NCI-H2196 (cell line): ENCODE measurements at regions not wholly inside any gene's neighbourhood (a gene's known extent, or its start where the extent isn't known, plus 50 kb on each side); places are given as distances from the start of the nearest gene placed in this dataset.

ENCODE experiments used
- DNase-seq: peaks from one replicate; lab custom pipeline; 2025; ENCODE audit not compliant: unreplicated experiment; lab: John Stamatoyannopoulos, UW

DNA sequence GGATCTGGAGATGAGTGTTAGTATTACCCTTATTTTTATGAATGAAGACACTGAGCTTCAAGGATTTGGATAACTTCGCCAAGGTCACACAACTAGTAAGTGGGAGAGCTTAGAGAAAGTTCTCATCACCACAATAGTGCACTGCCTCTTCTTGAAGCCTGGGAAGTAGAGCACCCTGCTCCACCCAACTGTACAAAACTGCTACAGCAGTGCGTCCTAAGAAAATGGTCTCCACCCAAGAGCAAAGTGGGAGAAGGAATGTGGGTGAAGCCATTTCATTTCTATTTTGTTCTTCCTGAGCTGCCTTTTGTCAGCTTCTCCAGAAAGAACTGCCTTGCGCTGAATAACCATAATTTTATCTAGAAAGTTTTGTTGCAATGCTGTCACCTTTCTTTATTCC is 403.9 kb upstream of the FAT3 start:
- DNase-seq, result no peak

DNA sequence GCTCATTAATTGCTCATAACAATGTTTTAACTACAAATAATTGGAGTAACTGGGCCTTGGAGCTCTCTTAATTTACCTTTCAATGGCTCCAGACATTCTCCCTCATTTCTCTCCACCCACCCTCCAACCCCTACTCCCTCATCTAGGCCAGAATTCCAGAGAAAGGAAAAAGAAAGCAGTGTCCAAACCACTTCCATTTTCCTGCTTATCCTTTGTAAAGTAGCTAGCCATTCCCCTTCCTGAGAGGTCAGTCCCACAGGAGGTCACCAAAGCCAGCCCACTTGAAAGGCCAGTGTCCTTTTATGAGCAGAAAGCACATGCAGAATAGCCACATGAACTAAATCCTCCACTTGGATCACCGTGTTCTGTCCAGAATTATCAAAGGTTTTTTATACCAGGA is 404.8 kb upstream of the FAT3 start:
- DNase-seq, result no peak

DNA sequence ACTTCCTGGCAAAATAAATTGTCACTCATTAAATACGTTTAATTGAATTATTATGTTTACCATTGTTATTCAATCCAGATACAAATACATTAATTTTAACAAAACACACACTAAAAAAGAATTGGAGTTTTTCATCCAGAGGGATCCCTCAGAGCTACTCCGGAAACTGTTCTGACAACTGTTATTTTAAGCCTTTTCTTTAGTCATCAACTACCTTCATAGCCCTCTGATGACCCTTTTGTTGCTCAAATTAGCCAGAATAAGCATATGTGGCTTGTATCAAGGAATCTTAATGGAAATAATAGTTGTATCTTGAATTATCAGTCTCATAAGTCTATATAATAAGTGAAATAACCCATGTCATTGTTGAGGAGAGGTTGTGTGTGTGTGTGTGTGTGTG is 405.4 kb upstream of the FAT3 start:
- no peak for DNase-seq

DNA sequence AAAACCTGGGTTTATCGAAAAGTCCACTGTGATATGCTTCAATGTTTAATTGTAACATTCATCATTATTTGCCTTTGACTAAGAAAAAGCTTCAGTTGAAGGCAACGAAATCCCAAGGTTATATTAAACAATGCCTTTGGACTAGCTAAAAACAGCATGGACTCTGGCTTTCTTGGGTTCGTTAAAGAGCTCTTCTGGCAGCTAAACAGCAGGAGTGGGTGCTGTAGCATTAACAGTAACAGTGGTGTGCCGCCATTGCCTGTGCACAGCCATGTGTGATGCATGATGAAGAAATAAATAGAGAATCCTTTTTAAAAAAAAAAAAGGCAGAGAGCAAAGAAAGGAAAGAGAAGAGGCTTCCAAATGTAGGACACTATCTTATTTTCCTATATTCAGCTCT is 406.6 kb upstream of the FAT3 start:
- DNase-seq, result no peak

DNA sequence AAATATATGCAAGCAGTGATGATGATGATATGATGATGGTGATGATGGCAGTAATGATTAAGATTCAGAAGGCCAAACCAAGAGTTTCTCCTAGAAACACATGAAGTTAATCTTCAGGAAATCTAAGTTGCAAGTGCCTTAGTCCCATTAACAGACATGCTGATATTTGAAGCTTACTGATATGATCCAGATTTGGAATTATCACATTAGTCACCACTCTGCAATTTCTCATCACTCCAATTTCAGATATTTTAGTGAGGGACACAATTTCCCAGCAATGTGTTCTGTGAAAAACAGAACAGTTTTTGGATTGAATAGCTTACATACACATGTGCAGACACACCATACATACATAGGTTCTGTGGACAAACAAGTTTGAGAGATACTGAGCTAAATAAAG is 411.4 kb upstream of the FAT3 start:
- no peak for DNase-seq

DNA sequence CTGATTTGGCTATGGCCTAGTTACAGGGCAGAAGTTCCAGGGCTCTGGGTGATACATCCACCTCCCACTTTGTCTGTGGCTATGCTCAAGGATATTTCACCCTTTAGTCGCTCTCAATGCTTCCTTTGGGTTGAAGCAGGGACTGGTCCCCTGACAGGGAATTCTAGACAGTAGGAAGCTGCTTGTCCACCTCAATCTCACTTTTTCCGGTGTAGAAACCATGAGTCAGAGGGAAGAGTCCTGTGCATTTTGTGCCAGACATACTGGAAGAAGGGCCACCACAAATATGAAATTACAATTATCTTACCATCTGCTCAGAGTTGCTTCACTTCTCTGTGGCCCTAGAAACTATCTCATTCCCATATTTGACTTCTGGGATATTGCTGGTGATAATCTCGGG is 413.7 kb upstream of the FAT3 start:
- no peak for DNase-seq

DNA sequence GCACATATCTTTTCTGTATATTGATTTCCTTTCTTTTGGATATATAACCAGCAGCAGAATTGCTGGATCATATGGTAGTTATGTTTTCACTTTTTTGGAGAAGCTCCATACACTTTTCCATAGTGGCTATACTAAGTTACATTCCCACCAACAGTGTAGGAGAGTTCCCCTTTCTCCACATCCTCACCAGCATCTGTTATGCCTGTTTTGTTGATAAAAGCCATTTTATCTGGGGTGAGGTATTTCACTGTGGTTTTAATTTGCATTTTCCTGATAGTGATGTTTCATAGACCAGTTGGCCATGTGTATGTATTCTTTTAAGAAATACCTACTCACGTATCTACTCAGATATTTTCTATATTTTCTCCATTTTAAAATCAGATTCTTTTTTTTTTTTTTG is 419.3 kb upstream of the FAT3 start:
- no peak for DNase-seq

DNA sequence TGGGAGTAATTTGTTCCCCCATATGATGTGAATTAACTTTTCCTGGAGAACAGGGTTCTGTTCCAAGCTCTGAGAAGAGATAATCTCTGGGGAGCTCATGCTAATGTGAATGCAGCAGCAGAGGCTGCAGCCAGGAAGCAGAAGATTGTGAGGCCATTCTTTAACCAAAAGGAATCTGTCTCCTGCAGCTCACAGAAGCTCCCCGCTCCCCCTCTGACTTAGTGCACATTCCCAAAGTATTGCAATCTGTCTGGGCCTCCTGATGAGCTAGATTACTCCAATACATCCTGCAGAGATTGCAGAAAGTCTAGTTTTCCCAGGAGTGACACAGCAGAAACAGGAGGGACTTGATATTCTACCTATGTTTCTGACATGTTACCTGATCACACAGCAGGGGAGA is 420.6 kb upstream of the FAT3 start:
- no peak for DNase-seq

DNA sequence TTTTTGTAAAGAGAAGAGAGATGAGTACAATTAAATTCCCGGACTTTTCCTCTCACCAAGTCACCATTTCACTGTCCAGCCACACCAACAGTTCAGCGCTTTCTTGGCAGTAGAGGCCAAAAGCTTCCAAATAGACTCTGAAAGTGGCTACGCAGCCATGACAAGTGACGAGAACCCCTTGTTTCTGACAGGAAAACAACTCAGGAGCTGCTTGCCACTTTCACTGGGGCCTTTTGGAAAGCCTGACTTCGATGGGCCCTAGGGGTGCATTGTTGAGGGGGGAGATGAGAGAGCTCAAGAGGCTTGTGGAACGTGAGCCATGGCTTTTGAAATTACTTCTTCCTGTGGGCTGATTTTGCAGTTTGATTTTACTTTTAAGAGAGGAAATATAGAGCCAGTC is 422.1 kb upstream of the FAT3 start:
- no peak for DNase-seq

DNA sequence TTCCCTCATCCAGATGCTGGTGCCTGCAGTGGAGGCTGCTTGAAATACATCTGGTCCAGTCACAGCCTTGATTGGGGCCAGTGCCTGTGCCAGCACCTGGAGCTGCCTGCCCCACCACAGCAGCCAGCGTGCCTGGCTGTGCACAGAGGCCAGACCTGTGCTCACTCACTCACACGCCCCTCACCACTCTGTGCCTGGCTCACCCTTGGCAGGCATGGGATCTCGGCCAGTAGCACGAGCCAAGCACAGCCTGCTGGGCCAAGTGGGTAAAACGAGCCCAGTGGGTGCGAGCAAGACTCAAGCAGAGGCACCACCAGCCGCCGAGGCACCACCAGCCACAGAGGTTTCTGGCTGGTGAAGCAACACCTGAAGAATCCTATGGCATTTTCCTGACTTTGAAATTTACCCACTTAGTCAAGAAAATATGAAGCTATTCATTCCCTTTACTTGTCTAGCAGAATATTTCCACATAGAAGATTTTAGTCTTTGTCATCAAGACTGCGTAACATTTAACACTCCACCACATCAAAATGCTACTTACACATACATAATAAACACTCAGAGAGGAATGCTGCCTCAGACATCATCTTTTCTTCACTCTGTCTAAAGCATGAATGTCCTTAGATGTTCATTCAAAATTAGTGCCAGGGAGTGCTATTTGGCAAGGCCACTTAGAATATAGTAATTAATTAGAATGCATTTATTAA is 424.3 kb upstream of the FAT3 start:
- DNase-seq, result no peak

DNA sequence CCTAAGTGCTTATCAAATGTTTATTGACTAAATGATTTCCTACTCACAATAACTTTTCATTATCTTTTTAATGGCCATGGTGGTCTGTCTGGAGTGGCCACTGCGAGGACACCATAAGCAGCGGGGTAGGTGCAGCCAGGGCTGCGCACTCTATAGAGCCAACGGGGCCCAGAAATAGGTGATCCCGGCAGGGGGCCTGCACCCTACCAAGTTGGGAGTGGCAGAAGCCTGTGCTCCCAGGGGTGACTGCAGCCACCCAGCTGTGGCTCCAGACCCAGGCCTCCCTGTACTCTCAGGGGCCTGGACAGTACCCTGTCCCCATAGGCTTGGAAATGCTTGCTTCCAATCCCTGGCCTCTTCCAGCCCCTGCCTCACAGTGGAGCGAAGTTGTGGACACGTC is 426.4 kb upstream of the FAT3 start:
- no peak for DNase-seq

DNA sequence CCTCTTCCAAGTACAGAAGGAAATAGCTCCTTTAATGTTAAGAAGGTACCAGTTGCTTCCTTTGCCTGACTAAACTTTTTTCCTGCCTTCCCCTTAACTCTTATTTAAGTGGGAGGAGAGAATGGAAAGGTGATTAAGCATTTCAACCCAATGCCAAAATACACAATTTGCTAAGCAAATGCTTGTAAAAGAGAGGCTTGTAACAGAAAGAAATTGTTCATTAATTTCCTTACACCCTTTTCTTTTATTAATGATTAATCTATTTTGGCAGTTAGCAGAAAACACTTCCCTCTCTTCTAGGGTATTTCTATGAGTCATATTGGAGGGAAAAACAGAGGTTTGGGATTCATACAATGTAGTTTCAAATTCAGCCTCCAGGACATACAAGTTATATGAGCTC is 427.6 kb upstream of the FAT3 start:
- no peak for DNase-seq

DNA sequence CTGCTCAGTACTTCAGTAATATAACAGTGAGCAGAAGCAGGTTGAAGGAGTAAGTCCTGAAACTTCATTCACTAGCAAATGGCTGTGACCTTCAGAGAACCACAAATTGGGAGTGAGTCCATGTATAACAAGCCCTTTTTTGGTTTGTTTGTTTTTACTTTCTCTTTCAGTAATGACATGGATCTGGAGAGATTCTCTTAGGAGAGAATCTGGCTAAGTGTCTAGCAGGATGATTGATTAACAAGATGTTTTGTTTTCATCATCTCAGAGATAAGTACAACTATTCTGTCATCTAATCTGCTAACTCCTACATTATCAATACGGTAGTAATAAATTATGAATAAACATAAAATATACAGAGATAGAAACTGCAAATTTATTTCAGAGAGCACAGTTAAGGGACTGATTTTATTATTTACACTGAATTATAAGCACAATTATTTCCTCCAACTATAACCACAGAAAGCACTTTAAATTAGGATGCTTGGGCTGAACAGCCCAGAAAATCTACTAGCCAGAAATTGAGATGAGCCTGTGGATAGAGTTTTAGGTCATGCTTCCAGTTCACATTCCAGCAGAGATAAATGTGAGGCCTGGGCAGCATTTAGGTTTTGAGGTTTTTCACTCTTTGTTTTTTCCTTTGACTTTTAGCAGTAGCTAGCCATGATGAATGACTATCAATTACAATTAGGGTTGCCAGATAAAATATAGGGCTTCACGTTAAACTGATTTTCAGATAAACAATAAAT is 429.3 kb upstream of the FAT3 start:
- no peak for DNase-seq

DNA sequence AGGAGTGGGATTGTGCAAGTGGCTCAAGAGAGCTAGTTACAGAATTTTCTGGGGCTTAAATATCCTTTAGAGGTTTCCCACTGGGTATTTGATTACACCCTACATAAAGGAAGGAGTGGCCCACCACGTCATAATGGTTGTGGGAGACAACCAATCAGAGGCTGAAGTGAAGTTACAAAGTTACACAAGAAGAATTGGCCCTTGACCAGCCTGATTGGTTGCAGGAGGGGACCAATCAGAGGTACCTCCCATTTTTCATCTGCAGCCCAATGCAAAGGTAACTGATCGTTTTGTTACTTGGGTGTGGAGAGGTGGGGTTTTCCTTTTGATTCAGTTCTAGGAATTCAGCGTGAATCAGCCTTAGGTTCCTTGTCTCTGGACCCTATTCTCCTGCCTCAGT is 430.5 kb upstream of the FAT3 start:
- DNase-seq, result no peak

DNA sequence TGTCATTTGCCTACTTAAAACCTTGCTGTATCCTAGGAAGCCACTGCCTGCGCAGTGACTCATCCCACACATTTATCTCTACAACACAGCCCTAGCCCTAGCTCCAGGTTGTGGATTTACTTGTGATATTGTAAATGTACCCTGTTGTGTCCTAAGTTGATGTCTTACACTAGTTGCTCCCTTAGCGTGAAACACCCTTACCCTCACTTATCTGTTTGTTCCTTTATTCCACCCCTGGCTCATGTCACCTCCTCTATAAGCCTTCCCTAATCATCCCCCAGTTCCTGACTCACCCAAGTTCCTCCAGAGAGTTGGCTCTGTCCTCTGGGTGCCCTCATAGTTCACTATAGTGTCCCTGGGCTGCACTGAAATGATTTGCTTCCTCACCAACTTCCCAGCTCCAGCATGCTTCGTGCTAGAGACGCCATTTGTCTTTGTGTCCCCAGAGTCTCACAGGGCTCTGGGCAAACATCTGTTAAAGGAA is 431.8 kb upstream of the FAT3 start:
- no peak for DNase-seq

DNA sequence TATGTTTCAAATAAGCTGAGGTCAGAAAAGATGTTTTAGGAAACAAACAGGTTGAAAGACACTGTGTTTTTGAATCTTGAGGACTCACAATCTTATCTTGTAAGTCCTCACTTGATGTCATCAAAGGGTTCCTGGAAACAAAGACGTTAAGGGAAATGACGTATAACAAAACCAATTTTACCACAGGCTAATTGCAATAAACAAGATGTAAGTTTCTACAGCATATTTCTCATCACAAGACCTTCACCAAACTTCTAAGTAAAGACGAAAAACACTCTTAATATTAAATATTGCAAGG is 433.5 kb upstream of the FAT3 start:
- DNase-seq, result no peak

DNA sequence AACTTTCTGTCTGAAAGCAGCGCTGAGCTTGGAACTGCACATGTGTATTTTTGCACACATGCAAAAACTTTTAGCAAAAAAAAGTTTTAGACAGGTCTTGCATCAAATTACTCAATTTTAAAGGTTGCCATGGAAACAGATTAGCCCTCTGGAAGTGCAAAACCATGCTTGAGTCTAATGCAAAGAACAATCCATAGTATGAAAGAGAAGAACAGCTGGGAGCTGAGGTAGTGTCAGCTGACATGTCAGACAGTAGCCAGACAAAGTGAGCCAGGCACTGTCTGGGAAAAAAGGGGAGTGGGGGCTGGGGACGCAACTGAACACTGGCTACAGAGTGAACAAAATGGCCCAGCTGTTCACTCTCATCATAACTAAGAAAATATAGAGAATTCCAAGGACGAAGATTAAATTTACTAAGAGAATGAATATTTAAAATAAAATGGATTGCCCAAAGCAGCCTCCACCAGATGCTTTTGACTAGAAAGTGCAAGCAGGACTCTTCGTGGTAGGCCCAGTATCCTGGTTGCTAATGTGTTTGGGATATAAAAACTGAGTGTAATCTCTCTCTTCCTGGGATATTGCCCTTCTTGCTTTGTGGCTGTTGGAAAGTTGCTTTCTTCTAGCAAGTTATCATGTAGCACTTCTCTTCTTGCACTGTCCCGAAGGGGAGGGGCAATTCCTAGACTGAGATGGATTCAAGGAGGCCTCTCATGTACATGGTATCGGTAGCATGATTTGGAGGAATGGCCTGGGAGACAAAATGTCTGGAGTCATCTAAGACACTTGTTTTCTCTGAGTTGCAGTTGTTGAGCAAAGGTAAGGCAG is 434.1 kb upstream of the FAT3 start:
- DNase-seq, result no peak

DNA sequence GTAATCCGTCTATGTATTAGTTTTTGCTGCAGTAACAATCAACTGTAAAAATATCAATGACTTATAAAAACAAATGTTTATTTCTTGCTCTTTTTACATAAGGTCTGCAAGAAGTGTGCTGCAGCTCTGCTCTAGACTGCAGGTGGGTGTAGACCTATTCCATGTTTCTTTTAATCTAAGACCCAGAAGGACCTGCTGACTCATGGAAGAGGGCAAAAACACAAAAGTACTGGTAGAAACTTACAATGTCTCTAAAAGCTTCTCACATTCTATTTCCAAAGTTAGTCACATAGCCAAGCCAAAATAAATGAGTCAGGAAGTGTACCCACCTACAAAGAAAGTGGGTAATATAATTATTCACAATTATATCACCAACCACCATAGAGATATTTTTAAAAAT is 435.9 kb upstream of the FAT3 start:
- DNase-seq, result no peak

DNA sequence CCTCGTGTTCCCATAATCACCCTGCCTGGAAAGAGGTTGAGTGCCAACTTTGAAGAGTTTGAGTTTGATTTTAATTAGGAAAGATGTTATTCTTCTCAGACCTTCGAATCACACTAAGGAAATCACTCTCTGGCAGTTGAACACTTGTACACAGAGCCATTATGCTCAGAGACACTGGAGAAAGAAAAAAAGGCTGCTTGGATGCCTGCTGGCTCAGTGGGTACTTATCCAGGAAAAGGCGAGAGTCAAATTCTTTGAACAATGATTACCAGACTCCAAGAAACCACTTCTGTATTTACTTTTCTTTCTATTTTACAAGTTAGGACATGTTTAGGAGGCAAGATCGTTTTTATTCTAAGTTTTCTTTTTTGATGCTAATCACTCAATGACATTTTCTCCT is 438.5 kb upstream of the FAT3 start:
- DNase-seq, result no peak

DNA sequence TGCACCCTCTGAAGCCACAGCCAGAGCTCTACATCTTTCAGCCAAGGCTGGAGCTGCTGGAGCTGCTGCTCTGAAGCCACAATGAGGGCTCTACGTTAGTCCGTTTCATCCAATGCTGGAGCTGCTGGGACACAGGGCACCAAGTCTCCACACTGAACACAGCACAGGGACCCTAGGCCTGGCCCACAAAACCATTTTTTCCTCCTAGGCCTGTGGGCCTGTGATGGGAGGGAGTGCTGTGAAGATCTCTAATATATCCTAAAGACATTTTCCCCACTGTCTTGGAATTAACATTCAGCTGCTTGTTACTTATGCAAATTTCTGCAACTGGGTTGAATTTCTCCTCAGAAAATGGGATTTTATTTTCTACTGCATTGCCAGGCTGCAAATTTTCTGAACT is 441.4 kb upstream of the FAT3 start:
- no peak for DNase-seq

DNA sequence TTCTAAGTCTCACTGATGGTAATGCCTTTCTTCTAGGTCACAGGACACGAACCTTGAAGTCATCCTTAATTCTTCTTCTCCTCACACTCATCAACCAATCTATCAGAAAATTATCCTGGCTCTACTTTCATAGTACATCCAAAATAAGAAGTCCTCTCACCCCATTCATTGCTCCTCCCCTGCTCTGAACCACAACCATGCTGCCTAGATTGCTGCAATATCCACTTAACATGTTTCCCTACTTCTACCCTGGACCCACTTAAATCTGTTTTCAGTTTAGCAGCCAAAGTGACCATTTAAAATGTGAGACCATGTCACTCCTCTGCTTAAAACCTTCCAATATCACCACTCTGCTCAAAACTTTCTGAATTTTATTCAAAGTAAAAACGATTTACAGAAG is 445.9 kb upstream of the FAT3 start:
- no peak for DNase-seq

DNA sequence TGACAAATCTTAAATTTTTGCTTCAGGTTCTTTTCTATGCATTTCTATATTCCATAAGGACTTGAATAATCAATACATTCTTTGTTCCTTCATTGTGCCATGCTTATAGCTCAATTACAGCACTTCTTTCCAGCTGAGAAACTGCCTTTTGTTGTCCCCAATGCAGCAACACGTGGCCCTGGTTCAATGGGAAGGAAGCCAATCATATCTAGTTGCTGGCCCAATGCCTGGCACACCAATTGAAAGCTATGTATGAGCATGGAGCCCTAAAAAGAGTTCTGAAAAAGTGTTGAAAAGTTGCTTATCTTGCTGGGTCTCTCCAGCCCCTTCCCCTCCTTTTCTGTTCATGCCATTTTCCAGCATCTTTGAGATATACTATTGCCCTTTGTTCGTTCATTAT is 448.0 kb upstream of the FAT3 start:
- DNase-seq, result peak; percentile 16
